Osteoblast (primary cell): ENCODE measurements at regions not wholly inside any gene's neighbourhood (a gene's known extent, or its start where the extent isn't known, plus 50 kb on each side); places are given as distances from the start of the nearest gene placed in this dataset.

Experiments
- DNase-seq: peaks from one replicate; pipeline ENCODE4 v3.0.0; 2011; ENCODE audit warnings: low spot score, mixed read lengths; ENCODE audit not compliant: insufficient read length; ENCODE audit errors: missing footprints
- H2AFZ ChIP-seq: 2 replicates; pipeline ENCODE4 v1.6.0; 2011; ENCODE audit warnings: mild to moderate bottlenecking, low read length
- H3K27ac ChIP-seq: 2 replicates; pipeline ENCODE4 v1.5.1; 2011; ENCODE audit warnings: mild to moderate bottlenecking, low read depth, low read length, moderate library complexity
- H3K27me3 ChIP-seq: 2 replicates; pipeline ENCODE4 v1.6.0; 2012; ENCODE audit warnings: mild to moderate bottlenecking, control low read depth, inconsistent platforms, low read length, moderate library complexity; ENCODE audit not compliant: insufficient read depth
- H3K36me3 ChIP-seq: 2 replicates; pipeline ENCODE4 v1.5.1; 2011; ENCODE audit warnings: mild to moderate bottlenecking, low read length, control low read depth, moderate library complexity; ENCODE audit not compliant: insufficient read depth
- H3K4me1 ChIP-seq: 2 replicates; pipeline ENCODE4 v1.5.1; 2011; ENCODE audit warnings: mild to moderate bottlenecking, low read length, control low read depth, moderate library complexity; ENCODE audit not compliant: insufficient read depth
- H3K4me2 ChIP-seq: 2 replicates; pipeline ENCODE4 v1.6.0; 2011; ENCODE audit warnings: mild to moderate bottlenecking, low read length; ENCODE audit not compliant: insufficient read depth
- H3K4me3 ChIP-seq: fragments of 200-600 bp; sonication (generic); 3 replicates; pipeline ENCODE4 v1.5.1; 2012; ENCODE audit warnings: mild to moderate bottlenecking, low read length, inconsistent platforms; ENCODE audit not compliant: insufficient read depth
- H3K79me2 ChIP-seq: 2 replicates; pipeline ENCODE4 v1.6.0; 2012; ENCODE audit warnings: mild to moderate bottlenecking, low read length, control low read depth, inconsistent platforms; ENCODE audit not compliant: insufficient read depth
- H3K9me3 ChIP-seq: 2 replicates; pipeline ENCODE4 v1.5.1; 2011; ENCODE audit warnings: low read depth, low read length, control low read depth
- H4K20me1 ChIP-seq: 2 replicates; pipeline ENCODE4 v1.6.0; 2012; ENCODE audit warnings: mild to moderate bottlenecking, low read length, control low read depth; ENCODE audit not compliant: insufficient read depth
- CTCF ChIP-seq: IDR thresholded peaks from 2 replicates; pipeline ENCODE4 v1.5.1; 2011; ENCODE audit warnings: mild to moderate bottlenecking, low read depth, low read length, moderate library complexity; ENCODE audit errors: extremely low read depth

GRCh38 chr12:59873136-59873535, 277.3 kb downstream of the SLC16A7 start:
- Histone ChIP-seq H3K36me3 (no peaks in the 10 kb centered on the region), H3K4me2 (no peak overlapping the region), H4K20me1 (no peaks in the 10 kb centered on the region), H3K27me3 (no peaks in the 10 kb centered on the region), H2AFZ (no peak overlapping the region), H3K4me1 (no peaks in the 10 kb centered on the region), H3K79me2 (no peaks in the 10 kb centered on the region), H3K9me3 (no peaks in the 10 kb centered on the region), H3K27ac (no peak overlapping the region), H3K4me3 (no peak overlapping the region)
- TF ChIP-seq CTCF = no peak
- no peak for DNase-seq

- no peaks in the 10 kb centered on the region for H3K9me3 ChIP-seq
- H3K4me2 ChIP-seq = no peak overlapping the region
- no peaks in the 10 kb centered on the region for H4K20me1 ChIP-seq
- no peaks in the 10 kb centered on the region for H3K4me1 ChIP-seq
- no peak for DNase-seq
- no peak for TF ChIP-seq CTCF
- no peaks in the 10 kb centered on the region for H3K27me3 ChIP-seq
- no peaks in the 10 kb centered on the region for H3K79me2 ChIP-seq
- no peak overlapping the region for H2AFZ ChIP-seq
- no peak overlapping the region for H3K27ac ChIP-seq
- H3K36me3 ChIP-seq = no peaks in the 10 kb centered on the region
- H3K4me3 ChIP-seq = no peak overlapping the region
Measured at GRCh38 chr12:59874781-59875180, 279.0 kb downstream of the SLC16A7 start.

- no peak overlapping the region for H3K4me2 ChIP-seq
- H3K36me3 ChIP-seq = no peaks in the 10 kb centered on the region
- H3K79me2 ChIP-seq = no peaks in the 10 kb centered on the region
- TF ChIP-seq CTCF = no peak
- no peaks in the 10 kb centered on the region for H3K9me3 ChIP-seq
- DNase-seq = no peak
- H3K4me3 ChIP-seq = no peak overlapping the region
- H2AFZ ChIP-seq = no peak overlapping the region
- H3K27me3 ChIP-seq = no peaks in the 10 kb centered on the region
- H3K4me1 ChIP-seq = no peaks in the 10 kb centered on the region
- no peak overlapping the region for H3K27ac ChIP-seq
- H4K20me1 ChIP-seq = no peaks in the 10 kb centered on the region
Measured at GRCh38 chr12:59886131-59886733, 290.4 kb downstream of the SLC16A7 start.

GRCh38 chr12:59887178-59887577, 291.3 kb downstream of the SLC16A7 start:
- Histone ChIP-seq H3K79me2 (no peaks in the 10 kb centered on the region), H3K9me3 (no peaks in the 10 kb centered on the region), H3K36me3 (no peaks in the 10 kb centered on the region), H3K4me3 (no peak overlapping the region), H3K27me3 (no peaks in the 10 kb centered on the region), H2AFZ (no peak overlapping the region), H3K27ac (no peak overlapping the region), H3K4me1 (no peaks in the 10 kb centered on the region), H4K20me1 (no peaks in the 10 kb centered on the region), H3K4me2 (no peak overlapping the region)
- DNase-seq = no peak
- TF ChIP-seq CTCF = no peak
